Testis (tissue), 2 donors: ENCODE measurements at regions not wholly inside any gene's neighbourhood (a gene's known extent, or its start where the extent isn't known, plus 50 kb on each side); places are given as distances from the start of the nearest gene placed in this dataset.

Experiments
- CTCF ChIP-seq, 3 experiments: fragments of 450-650 bp in 2 of 3; fragments of 200-600 bp in 1 of 3; sonication (generic) in 1 of 3; IDR thresholded peaks; one replicate each; pipeline ENCODE4 v1.5.1; 2016 to 2019; ENCODE audit warnings: antibody characterized with exemption in 3 of 3, mild to moderate bottlenecking in 2 of 3, moderate library complexity in 1 of 3
- POLR2A ChIP-seq: fragments of 450-650 bp; IDR thresholded peaks from one replicate; pipeline ENCODE4 v1.6.1; 2017; ENCODE audit warnings: antibody characterized with exemption, mild to moderate bottlenecking, moderate library complexity

- TF ChIP-seq CTCF (IDR thresholded peaks at IDR 0.05) (peak in 1 of 3 experiments; percentile 4), POLR2A (no peak)
These were observed 579.0 kb downstream of the UQCRFS1 start for GRCh38 chr19:28634019-28634328.
